HG03354 (cell line): ENCODE measurements at regions not wholly inside any gene's neighbourhood (a gene's known extent, or its start where the extent isn't known, plus 50 kb on each side); places are given as distances from the start of the nearest gene placed in this dataset.

Experiments used
- ATAC-seq: cut with Tn5 transposase; IDR thresholded peaks from one replicate; pipeline ENCODE4 v1.9.1; 2021; ENCODE audit warnings: mild to moderate bottlenecking; ENCODE audit not compliant: unreplicated experiment, poor library complexity, severe bottlenecking

DNA sequence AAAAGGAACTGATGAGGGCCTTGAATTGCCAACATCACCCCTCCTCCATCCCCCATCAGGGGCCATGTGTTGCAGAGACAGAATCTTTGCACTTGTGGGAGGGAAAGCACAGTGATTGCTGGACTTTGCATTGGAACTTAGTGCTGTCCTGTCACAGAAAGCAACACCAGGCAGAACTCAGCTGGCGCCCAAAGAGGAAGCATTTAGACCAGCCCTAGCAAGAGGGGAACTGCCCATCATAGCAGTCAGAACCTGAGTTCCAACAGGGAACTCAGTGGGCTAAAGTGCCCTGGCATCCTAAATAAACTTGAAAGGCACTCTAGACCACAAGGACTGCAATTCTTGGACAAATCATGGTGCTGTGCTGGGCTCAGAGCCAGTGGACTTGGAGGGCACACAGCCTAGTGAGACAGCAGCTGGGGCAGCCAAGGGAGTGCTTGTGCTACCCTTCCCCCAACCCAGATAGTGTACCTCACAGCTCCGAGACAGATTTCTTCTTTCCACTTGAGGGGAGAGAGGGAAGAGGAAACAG, 128.1 kb downstream of the ACTL7B start:
- no peak for ATAC-seq

DNA sequence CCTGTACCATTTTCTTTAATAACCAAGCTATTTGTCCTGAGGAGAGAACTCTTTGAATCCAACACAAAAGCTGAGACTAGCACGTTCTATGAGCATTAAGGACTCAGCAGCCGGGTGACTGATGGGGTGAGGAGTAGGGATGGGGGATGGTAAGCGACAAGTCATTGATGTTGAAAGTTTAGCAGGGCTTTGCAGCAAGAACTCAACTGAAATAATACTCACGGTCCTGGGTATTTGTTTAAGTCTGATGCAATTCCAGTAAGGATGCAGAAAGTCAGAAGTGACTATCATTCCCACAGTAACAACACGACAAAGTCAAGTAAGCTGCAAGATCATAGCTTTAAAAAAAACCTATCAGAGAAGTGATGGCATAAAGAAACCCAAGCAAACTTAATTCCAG, 131.1 kb downstream of the ACTL7B start:
- no peak for ATAC-seq

DNA sequence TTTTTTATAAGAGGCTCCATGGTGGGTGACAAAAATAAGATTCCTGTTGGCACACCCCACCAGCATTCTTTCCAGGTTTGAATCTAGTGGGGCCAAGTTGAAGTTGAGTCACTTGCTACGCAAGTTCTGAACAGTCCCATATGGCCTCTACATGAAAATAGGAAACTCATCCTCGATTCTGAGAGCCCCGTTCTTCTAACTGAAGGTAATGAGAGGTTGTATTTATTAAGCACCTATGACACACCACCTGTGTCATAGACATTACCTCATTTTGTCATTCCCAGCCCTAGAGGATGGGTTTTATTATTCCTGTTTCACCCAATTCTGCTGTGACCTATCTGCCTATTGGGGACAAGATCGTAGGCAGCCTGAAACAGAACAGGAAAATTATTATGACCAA, 131.7 kb downstream of the ACTL7B start:
- ATAC-seq, result no peak

DNA sequence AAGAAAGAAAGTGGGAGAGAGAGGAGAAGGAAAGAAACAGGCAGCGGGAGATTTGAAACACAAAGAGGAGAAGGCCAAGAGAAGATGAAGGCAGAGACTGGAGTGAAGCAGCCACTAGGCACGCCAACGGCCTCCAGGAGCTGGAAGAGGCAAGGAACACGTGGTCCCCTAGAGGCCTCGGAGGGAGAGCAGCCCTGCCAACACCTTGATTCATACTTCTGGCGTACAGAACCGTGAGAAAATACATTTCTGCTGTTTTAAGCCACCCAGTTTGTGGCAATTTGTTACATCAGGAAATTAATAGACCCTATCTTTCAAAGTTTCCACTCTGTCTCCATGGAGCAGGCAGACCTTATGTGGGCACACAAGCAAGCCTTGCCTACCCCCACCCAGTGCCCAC, 133.4 kb downstream of the ACTL7B start:
- ATAC-seq, result no peak

DNA sequence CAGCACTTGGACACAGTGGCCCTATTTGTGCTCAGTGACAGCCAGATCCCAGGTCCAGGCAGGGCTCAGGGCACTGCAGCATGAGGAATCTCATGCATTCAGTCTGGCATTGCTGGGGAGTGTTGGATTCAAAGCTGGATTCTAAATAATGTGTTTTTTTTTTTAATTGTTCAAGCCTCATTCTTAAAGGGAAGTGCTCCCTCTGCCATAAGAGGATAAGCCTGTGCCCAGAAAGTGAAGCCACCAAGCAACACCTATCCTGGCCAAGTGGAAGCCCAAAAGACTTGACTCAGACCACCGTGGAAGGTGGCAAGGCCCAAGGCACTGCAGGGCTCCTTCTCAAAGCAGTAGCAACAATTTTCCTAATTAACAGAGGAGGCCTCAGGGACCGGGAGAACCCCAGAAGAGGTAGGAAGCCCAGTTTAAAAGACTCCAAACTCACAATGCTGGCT, 135.6 kb downstream of the ACTL7B start:
- ATAC-seq, result no peak

DNA sequence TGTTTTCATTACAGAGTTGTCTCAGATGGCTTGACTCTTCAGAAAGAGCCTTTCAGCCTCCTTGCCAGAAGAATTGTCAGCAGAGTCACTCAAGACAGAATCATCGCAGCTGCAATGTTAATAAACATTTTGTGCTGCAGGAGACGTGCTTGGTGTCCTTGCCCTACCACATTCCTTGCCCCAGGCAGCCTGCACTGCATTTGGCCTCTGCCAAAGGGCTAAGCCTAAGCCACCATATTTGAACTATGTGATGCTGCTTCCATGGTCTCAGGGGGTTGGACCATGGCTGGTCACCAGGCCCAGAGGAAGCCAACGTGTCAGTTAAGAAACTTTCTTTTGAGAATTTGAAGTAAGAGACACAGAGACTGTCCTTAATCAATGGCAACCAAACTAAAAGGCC, 145.4 kb downstream of the ACTL7B start:
- ATAC-seq, result no peak

DNA sequence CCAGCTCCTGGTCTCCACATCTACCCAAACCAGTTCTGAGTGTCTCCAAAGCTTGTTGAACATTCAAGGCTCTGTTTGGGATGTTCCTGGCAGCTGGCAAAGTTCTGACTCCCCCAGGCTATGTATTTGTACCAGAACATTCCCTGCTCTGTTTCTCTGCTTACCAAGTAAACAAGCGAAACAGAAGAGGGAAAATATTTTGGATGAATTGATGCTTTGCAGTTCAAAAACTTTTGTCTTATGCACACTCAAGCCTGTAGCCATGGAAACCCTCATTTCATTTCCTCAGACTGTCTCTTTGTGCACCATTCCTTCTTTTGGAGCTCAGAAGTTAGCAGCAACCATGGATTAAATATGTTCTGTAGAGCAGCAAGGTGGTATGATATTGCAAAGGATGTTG, 145.8 kb downstream of the ACTL7B start:
- no peak for ATAC-seq

DNA sequence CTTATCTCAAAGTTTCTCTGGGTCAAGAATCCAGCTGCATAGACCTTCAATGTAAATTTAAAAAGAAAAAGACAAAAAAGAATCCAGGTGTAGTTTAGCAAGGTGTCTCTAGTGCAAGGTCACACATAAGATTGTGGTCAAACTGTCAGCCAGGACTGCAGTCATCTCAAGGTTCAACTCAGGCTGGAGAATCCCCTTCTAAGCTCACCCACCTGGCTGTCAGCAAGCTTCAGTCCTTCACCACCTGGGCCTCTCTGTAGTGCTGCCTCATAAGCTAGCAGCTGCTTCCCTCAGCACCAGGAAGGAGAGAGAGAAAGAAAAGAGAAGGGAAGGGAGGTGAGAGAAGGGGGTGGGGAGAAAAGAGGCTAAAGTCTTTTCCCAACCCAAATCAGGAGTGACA, 146.7 kb downstream of the ACTL7B start:
- no peak for ATAC-seq

DNA sequence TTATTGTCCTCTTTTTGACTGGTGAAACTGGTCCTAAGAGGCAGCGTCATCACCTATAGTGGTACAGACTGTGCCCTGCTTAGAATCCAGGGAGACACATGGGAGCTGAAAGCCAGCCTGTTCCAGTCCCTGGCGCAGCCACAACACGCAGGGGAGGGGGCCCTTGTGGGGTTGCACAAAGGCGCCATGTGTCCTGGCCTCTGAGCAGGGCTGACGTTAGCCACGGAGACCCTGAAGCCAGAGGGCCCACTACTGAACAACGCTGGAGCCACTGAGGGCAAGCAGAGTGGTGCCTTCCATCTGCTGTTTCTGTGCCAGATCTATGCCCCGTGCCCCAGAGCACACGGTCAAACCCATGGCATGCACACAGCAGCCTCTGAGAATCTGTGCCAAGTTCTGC, 147.3 kb downstream of the ACTL7B start:
- no peak for ATAC-seq

DNA sequence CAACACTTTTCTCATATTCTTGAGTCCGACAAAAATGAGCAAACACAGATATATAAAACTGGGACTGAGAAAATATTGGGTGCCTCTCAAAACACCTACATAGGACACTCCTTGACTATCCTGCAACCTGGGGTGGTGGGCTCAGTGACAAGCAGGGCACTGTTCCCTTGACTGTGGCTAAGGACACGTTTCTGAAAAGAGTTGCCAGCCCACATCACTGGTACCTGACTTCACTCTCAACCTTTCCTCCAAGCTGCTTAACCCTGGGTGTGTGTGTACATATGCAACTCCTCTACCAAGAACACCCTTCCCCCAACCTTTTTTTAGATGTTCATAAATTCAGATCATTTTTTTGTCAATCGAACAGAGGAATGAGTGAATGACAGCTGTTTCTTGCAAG, 148.7 kb downstream of the ACTL7B start:
- ATAC-seq, result no peak

DNA sequence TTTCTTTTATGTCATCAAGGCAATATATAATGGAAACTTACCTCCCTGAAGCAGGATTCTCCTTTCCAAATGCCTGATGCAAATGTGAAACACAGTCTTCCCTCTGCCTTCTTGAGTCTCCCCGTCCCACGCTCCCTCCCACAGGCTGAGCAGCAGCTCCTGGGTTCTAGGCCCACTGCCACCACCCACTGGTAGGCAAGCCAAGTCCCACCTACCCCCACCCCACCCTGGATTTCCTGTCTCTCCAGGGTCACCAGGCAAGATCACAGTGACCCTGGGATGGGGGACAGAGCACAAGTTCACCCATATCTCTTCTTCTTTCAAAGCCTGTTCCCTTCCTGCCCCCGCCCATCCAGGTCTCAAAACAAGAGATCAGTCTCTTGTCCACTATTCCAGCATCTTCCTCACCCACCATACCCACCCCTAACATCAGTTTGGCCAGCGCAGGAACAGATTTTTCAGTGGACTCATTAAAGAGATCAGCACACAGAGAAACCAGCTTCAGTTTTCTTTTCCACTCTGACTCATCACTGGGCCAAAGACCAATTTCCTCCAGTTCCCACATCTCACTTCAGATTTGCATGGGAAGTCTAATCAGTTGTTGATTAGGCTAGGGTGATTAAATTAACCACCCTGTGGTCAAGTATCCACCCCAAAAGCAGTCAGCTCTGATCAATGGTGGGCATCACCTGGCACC, 151.5 kb downstream of the ACTL7B start:
- no peak for ATAC-seq

DNA sequence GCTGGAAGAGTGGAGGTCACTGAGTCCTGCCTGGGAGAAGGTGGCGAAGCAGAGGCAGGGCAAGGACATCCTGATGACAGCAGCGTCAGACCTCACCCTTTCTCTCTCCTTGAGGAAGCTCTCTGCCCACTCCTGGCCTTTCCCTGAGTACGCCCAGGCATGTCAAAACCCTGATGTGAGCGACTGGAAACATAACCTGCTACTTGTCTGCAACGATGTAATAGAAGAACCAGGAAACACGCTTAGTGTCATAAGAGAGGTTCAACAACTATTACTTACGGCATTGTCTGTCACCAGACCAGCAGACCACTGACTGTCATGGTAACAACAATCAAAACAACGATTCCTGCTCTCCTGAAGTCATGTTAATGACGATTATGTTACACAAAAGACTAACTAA, 152.4 kb downstream of the ACTL7B start:
- ATAC-seq, result no peak

DNA sequence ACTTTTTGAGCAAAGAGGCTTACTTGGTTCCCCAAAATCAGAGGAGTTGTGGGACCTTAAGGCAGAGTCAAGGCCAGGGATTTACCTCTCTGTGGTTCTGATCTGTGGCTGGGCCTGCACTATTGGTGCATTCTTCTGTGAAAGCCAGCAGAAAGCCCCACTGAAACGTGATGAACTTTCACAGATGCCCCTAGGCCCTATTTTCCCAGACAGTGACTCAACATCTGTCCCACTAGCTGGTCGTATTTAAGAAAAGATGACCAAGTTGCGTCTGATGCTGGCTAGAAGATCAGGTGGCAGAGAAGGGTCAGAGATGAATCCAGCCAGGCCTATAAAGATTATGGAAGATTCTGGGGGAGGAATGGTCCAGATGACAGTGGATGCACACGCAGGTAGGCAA, 153.1 kb downstream of the ACTL7B start:
- no peak for ATAC-seq

DNA sequence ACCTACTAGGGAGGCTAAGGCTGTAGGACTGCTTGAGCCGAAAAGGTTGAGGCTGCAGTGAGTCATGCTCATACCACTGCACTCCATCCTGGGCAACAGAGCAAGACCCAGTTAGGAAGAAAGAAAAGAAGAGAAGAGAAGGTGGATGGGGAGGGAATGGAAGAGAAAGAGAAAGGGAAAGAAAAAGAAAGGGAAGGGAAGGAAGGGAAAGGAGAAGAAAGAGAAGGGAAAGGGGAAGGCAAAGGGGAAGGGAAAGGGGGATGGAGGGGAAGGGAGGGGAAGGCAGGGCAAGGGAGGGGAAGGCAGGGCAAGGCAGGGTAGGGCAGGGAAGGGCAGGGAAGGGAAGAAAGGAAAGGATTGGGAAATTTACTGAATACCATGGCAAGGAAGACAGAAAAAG, 157.0 kb downstream of the ACTL7B start:
- ATAC-seq, result no peak

DNA sequence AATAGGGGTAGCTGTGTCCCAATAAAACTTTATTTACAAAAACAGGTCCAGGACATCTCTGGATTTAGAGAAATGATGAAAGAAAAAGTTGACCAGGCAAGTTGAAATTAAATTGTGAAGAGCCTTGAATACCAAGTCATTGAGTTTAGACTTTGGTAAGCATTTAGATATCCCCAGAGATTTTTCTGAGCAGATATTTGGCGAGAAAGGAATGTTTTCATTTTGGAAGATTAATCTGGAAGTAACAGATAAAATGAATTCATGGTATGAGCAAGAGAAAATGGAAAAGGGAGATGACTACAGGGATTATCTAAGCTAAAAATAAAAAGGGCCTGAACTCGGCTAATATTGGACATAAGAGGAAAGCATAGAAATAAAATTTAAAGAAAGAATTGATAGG, 157.6 kb downstream of the ACTL7B start:
- no peak for ATAC-seq

DNA sequence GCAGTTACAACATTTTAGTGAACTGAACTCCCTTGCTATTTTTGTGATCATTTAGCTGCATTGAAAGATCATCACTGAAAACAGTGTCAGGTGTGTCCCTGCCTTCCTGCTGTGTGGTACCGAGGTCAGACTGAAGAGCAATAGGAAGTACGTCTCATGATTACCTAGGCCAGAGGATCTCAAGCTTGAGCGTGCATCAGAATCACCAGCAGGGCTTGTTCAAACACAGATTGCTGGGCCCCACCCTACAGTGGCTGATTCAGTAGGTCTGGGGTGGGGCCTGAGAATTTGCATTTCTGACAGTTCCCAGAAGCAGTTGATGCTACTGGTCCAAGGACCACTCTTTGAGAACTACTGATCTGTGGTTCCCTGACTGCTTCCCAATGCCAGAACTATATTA, 159.6 kb downstream of the ACTL7B start:
- no peak for ATAC-seq

DNA sequence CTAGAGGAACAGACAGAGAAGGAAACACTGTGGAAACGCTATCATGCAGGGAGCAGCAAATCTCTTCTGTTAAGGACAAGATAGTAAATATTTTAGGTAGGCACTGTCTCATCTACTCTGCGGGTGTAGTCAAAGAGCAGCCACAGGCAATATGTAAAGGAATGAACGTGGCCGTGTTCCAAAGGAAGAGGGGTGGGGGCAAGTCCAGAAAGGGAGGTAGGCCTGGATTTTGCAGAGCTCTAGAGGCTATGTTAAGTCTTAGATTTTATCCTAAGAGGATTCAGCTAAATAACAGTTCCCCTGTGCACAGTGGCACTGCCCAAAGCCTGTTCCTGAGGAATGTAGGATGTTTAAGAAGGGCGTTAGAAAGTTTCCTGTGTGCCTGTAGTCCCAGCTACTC, 161.6 kb downstream of the ACTL7B start:
- ATAC-seq, result no peak

DNA sequence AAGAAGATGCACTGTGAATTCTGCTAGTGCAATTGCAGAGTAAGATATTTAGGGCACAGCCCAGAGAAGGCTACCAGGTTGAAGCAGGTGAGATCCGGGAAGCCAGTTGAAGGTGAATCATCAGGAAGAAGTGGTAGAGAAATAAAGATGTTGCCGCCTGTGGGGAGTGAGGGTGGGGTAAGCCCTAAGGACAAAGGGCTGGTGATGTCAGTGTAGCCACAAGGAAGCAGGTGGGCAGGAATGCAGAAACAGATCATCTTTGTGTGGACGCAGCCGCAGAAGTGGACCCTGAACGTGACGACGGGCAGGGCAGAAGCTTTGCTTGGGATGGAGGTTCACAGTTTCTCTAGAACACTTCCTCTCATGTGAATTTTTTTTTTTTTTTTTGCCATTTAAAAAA, 164.2 kb downstream of the ACTL7B start:
- ATAC-seq, result no peak

DNA sequence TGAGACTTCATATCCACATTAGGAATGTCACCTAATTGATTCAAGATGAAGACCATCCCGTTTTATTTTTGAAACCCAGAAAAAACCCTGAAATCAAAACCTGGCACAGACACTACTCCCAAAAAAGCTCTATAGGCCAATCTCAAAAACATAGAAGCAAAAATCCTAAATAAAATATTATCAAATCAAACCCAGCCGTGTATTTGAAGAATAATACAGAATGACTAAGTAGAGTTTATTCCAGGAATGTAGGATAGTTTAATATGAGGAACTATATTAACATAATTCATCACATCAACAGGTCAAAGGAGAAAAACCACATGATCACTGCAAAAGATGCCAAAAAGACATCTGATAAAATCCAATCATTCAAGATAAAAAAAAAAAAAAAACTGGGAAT, 167.1 kb downstream of the ACTL7B start:
- no peak for ATAC-seq

DNA sequence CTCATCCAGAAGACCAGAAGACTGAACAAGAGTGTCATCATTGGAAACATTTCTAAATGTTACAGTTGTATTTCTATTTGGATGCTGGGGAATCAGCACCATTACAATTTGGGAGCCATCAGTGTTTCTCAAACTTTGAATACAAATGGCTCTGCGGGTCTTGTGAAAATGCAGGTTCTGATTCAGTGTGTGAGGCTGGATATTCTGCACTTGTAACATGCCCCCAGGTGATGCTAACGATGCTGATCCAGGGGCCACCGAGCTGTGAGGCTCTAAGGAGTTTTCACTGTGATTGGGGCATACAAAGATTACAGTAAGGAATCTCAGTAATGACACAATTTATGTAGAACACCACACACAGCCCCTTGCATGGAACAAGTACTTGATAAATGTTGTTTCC, 167.7 kb downstream of the ACTL7B start:
- no peak for ATAC-seq

DNA sequence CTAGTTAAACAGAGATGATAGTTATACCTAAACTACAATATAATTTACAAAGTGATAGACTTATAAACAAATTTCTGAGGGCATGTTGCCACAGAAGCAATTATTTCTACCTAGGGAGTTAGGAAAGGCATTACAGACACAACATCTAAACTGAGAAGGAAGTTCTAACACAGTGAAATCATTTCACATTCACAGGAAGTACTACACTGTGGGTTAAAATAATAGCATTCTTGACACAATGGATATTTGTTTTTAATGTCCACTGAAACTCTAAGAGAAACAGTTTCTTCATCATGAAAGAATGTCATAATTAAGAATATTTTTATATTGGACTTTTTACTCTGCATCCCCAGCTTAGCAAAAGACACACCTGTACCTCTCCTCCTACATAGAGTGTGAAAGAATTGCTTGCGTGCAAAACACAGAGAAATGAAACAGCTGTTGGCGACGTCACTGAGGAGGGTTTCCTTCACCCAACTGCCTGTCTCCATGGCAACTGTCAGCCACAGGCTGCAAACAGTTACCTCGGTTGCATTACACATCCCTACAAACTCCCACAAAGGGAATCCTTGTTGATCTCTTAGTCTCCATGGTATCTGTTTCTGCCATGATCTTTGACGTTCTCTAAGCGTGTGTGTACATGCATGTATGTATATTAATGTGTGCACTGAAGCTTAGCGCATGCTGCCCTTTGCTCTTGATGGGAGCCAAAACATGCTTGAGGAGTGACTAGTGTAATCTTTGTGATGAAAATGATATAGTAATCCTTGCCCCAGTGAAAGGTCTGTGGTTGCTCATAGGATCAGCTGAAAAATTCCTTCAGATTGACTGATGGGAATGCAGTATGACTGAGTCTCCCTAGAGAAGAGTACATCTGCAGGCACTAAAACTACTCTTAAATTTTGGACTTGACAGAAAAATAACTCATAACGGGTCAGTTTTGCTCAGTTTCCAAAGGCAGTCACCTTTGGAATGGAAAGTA, 168.5 kb downstream of the ACTL7B start:
- ATAC-seq, result no peak
